DOHH2 (cell line): ENCODE measurements at regions not wholly inside any gene's neighbourhood (a gene's known extent, or its start where the extent isn't known, plus 50 kb on each side); places are given as distances from the start of the nearest gene placed in this dataset.

ENCODE experiments used
- EZH2phosphoT487 ChIP-seq: fragments of 200-600 bp; sonication (generic); IDR thresholded peaks from 2 replicates; pipeline ENCODE4 v1.6.1; 2017; ENCODE audit warnings: borderline replicate concordance, mild to moderate bottlenecking, antibody characterized with exemption, low read length, moderate library complexity, mixed read lengths
- TF ChIP-seq, protein P1 (sequence below): fragments of 200-600 bp; sonication (generic); IDR thresholded peaks from one replicate; pipeline ENCODE4 v1.5.1; 2014; ENCODE audit warnings: antibody characterized with exemption, mild to moderate bottlenecking, low read depth, low read length; ENCODE audit not compliant: poor library complexity, severe bottlenecking

- TF ChIP-seq, protein P1, sequence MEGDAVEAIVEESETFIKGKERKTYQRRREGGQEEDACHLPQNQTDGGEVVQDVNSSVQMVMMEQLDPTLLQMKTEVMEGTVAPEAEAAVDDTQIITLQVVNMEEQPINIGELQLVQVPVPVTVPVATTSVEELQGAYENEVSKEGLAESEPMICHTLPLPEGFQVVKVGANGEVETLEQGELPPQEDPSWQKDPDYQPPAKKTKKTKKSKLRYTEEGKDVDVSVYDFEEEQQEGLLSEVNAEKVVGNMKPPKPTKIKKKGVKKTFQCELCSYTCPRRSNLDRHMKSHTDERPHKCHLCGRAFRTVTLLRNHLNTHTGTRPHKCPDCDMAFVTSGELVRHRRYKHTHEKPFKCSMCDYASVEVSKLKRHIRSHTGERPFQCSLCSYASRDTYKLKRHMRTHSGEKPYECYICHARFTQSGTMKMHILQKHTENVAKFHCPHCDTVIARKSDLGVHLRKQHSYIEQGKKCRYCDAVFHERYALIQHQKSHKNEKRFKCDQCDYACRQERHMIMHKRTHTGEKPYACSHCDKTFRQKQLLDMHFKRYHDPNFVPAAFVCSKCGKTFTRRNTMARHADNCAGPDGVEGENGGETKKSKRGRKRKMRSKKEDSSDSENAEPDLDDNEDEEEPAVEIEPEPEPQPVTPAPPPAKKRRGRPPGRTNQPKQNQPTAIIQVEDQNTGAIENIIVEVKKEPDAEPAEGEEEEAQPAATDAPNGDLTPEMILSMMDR: no peak
- no peak for TF ChIP-seq EZH2phosphoT487
These were observed 49.9 kb upstream of the USP9Y start for GRCh38 chrY:12651095-12651494.
